Endothelial cell of umbilical vein (primary cell): ENCODE measurements at regions not wholly inside any gene's neighbourhood (a gene's known extent, or its start where the extent isn't known, plus 50 kb on each side); places are given as distances from the start of the nearest gene placed in this dataset.

Experiments
- BruUV-seq: library from RNA; stranded (reverse); fragments of 400-500 nt; replicated peaks from 2 replicates; lab custom pipeline; 2021; lab: Mats Ljungman, UMichigan
- CTCF ChIA-PET: fragments of 300-600, 350-600 bp; sonication (Branson Sonifier 250); formaldehyde crosslinking; loops from one replicate; lab custom pipeline; 2021; ENCODE audit warnings: antibody characterized with exemption, inconsistent platforms; lab: Charles Lee
- POLR2A ChIA-PET: fragments of 300-600, 350-600 bp; sonication (Branson Sonifier 250); formaldehyde crosslinking; loops from one replicate; lab custom pipeline; 2021; ENCODE audit warnings: antibody characterized with exemption, inconsistent platforms; lab: Charles Lee
- DNase-seq: peaks from one replicate; pipeline ENCODE4 v3.0.0-alpha.2; 2011; ENCODE audit warnings: low read depth, low spot score
- FAIRE-seq: peaks from 2 replicates; lab custom pipeline; 2011; peaks lifted over from hg19 to GRCh38; lab: Jason Lieb, UNC
- H2AFZ ChIP-seq: 2 replicates; pipeline ENCODE4 v1.6.0; 2012; ENCODE audit warnings: low read depth, low read length, control low read depth, inconsistent platforms
- H3K27ac ChIP-seq: 2 replicates; pipeline ENCODE4 v1.5.1; 2011; ENCODE audit warnings: low read depth, mild to moderate bottlenecking, control low read depth, low read length, moderate library complexity; ENCODE audit not compliant: insufficient read depth
- H3K27me3 ChIP-seq, 2 experiments: 2 replicates each; pipeline versions ENCODE4 v1.6.0 to v1.6.1; 2011; ENCODE audit warnings: low read length in 2 of 2, mixed read lengths in 1 of 2; ENCODE audit not compliant: control insufficient read depth in 2 of 2, insufficient read depth in 2 of 2
- H3K36me3 ChIP-seq, 2 experiments: 2 replicates in 1 of 2; 3 replicates in 1 of 2; pipeline ENCODE4 v1.5.1; 2011; ENCODE audit warnings: low read length in 2 of 2, mild to moderate bottlenecking in 1 of 2, moderate library complexity in 1 of 2; ENCODE audit not compliant: control insufficient read depth in 2 of 2, insufficient read depth in 2 of 2; ENCODE audit errors: extremely low read depth in 1 of 2
- H3K4me1 ChIP-seq: 3 replicates; pipeline ENCODE4 v1.5.1; 2011; ENCODE audit warnings: mild to moderate bottlenecking, low read length; ENCODE audit not compliant: control insufficient read depth, insufficient read depth; ENCODE audit errors: extremely low read depth
- H3K4me2 ChIP-seq: 2 replicates; pipeline ENCODE4 v1.6.1; 2011; ENCODE audit warnings: low read length, control low read depth, mixed read lengths; ENCODE audit not compliant: insufficient read depth
- H3K4me3 ChIP-seq, 3 experiments: fragments of 200-600 bp in 1 of 3; sonication (generic), shearing (Covaris generic) in 1 of 3; replicated peaks in 1 of 3; 2 replicates each; pipeline ENCODE4 v1.5.1; 2011 to 2016; ENCODE audit warnings: control low read depth in 3 of 3, low read length in 3 of 3, mild to moderate bottlenecking in 2 of 3, inconsistent platforms in 1 of 3, low read depth in 1 of 3, moderate library complexity in 1 of 3; ENCODE audit not compliant: insufficient read depth in 1 of 3
- H3K79me2 ChIP-seq: 2 replicates; pipeline ENCODE4 v1.6.0; 2012; ENCODE audit warnings: low read length, inconsistent platforms; ENCODE audit not compliant: control insufficient read depth, insufficient read depth
- H3K9ac ChIP-seq: replicated peaks from 2 replicates; pipeline ENCODE3; 2011; ENCODE audit warnings: low read length, control low read depth; ENCODE audit not compliant: insufficient read depth; ENCODE audit errors: extremely low read depth
- H3K9me1 ChIP-seq: replicated peaks from 3 replicates; pipeline ENCODE4 v1.6.0; 2011; ENCODE audit warnings: mild to moderate bottlenecking, low read length; ENCODE audit not compliant: control insufficient read depth, insufficient read depth; ENCODE audit errors: extremely low read depth
- H3K9me3 ChIP-seq: replicated peaks from 2 replicates; pipeline ENCODE4 v1.5.1; 2012; ENCODE audit warnings: low read length, inconsistent platforms; ENCODE audit not compliant: control insufficient read depth, insufficient read depth
- H4K20me1 ChIP-seq: replicated peaks from 2 replicates; pipeline ENCODE3; 2011; ENCODE audit warnings: mild to moderate bottlenecking, low read length; ENCODE audit not compliant: control insufficient read depth, insufficient read depth; ENCODE audit errors: extremely low read depth
- CTCF ChIP-seq, 2 donors: IDR thresholded peaks; 1 replicate in 1 of 2; 2 replicates in 1 of 2; pipeline ENCODE4 v1.5.1; 2011; ENCODE audit warnings: low read length in 2 of 2, mild to moderate bottlenecking in 2 of 2, moderate library complexity in 2 of 2, control low read depth in 1 of 2, inconsistent platforms in 1 of 2, low read depth in 1 of 2; ENCODE audit not compliant: insufficient read depth in 1 of 2; ENCODE audit errors: extremely low read depth in 1 of 2
- EZH2 ChIP-seq: IDR thresholded peaks from 2 replicates; pipeline ENCODE4 v1.6.1; 2012; ENCODE audit warnings: borderline replicate concordance, low read depth, mild to moderate bottlenecking, moderate library complexity, low read length, inconsistent platforms; ENCODE audit not compliant: severe bottlenecking
- GATA2 ChIP-seq: IDR thresholded peaks from 2 replicates; pipeline ENCODE4 v1.7.0; 2011; ENCODE audit warnings: low read depth, mild to moderate bottlenecking, moderate library complexity, mixed read lengths, low read length; ENCODE audit not compliant: insufficient read length, insufficient read depth
- JUN ChIP-seq: IDR thresholded peaks from 2 replicates; pipeline ENCODE4 v1.6.1; 2011; ENCODE audit warnings: borderline replicate concordance, low read depth; ENCODE audit not compliant: insufficient read length, insufficient read depth
- MAX ChIP-seq: IDR thresholded peaks from 2 replicates; pipeline ENCODE4 v1.6.1; 2011; ENCODE audit not compliant: insufficient read depth, insufficient read length
- POLR2AphosphoS5 ChIP-seq: IDR thresholded peaks from 2 replicates; pipeline ENCODE4 v1.6.1; 2012; ENCODE audit warnings: low read depth, mild to moderate bottlenecking, control low read depth, low read length, moderate library complexity; ENCODE audit not compliant: insufficient read depth
- dilution Hi-C: fragments of 300-500 bp; cut with MboI; formaldehyde crosslinking; loops from one replicate; pipeline ENCODE4 v1.15.0; 2019; ENCODE audit warnings: low sequenced_read_pairs; ENCODE audit not compliant: extremely low pct_ligation_motif_present
- intact Hi-C: fragments of 100-400 bp; cut with micrococcal nuclease; formaldehyde crosslinking; loops from one replicate; pipeline ENCODE4 v1.10.0; 2022

GRCh38 chr5:53180991-53181390, 71.4 kb upstream of the MOCS2 start:
- H3K27ac ChIP-seq = no peak overlapping the region
- no peak overlapping the region for H3K4me2 ChIP-seq
- intact Hi-C loops = no loop called here
- BruUV-seq = no TSS peak
- FAIRE-seq = no peak
- no peak overlapping the region for H3K9ac ChIP-seq
- no peak overlapping the region for H2AFZ ChIP-seq
- ChIA-PET CTCF (no interaction called here), POLR2A (no interaction called here)
- H3K27me3 ChIP-seq = peaks cover 6% of the 10 kb centered on the region in 2 experiments
- dilution Hi-C loops = no loop called here
- no peak for TF ChIP-seq EZH2
- no peak for TF ChIP-seq POLR2AphosphoS5
- TF ChIP-seq CTCF (IDR thresholded peaks at IDR 0.05; ENCODE audit: extremely low read depth in 1 of 2, insufficient read depth in 1 of 2, low read depth in 1 of 2, low read length in 2 of 2) = no peak
- TF ChIP-seq JUN = no peak
- no peak for TF ChIP-seq MAX
- DNase-seq = no peak
- no peaks in the 10 kb centered on the region for H3K79me2 ChIP-seq
- no peaks in the 10 kb centered on the region for H3K9me3 ChIP-seq
- H3K9me1 ChIP-seq = no peaks in the 10 kb centered on the region
- H3K4me3 ChIP-seq = no peak overlapping the region
- no peaks in the 10 kb centered on the region for H3K4me1 ChIP-seq
- no peaks in the 10 kb centered on the region for H4K20me1 ChIP-seq
- H3K36me3 ChIP-seq = no peaks in the 10 kb centered on the region

GRCh38 chr5:53183880-53184279, 74.3 kb upstream of the MOCS2 start:
- CTCF ChIA-PET = interaction anchor here (1.0 to 1.9 kb wide), 2 partner anchors 13 to 27 kb away, joined by 3 to 4 read pairs; no protein-coding TSS in a partner anchor
- H3K27me3 ChIP-seq = peaks cover 0 to 6% of the 10 kb centered on the region in 2 experiments
- FAIRE-seq = no peak

More at GRCh38 chr5:53183880-53184279, 74.3 kb upstream of the MOCS2 start:
- dilution Hi-C loops (no loop called here), intact Hi-C loops (no loop called here)
- H4K20me1 ChIP-seq = no peaks in the 10 kb centered on the region
- H2AFZ ChIP-seq = no peak overlapping the region
- POLR2A ChIA-PET = no interaction called here
- DNase-seq = no peak
- H3K9me3 ChIP-seq = no peaks in the 10 kb centered on the region
- TF ChIP-seq GATA2 (no peak), CTCF (IDR thresholded peaks at IDR 0.05; ENCODE audit: extremely low read depth in 1 of 2, insufficient read depth in 1 of 2, low read depth in 1 of 2, low read length in 2 of 2) (no peak)
- H3K9me1 ChIP-seq = no peaks in the 10 kb centered on the region
- no TSS peak for BruUV-seq
- no peaks in the 10 kb centered on the region for H3K79me2 ChIP-seq
- no peak overlapping the region for H3K9ac ChIP-seq
- H3K4me1 ChIP-seq = no peaks in the 10 kb centered on the region
- no peak overlapping the region for H3K4me3 ChIP-seq
- no peak overlapping the region for H3K27ac ChIP-seq
- H3K36me3 ChIP-seq = no peaks in the 10 kb centered on the region
- H3K4me2 ChIP-seq = no peak overlapping the region
